ENCODE measurements at regions not wholly inside any gene's neighbourhood (a gene's known extent, or its start where the extent isn't known, plus 50 kb on each side); places are given as distances from the start of the nearest gene placed in this dataset.

GRCh38 chr12:4833053-4833452, 76.7 kb upstream of the KCNA1 start:
- TF ChIP-seq CTCF (IDR thresholded peaks at IDR 0.05) = no peak
- TF ChIP-seq POLR2A (IDR thresholded peaks at IDR 0.05) = no peak
